Common myeloid progenitor, CD34-positive (primary cell): ENCODE measurements at regions not wholly inside any gene's neighbourhood (a gene's known extent, or its start where the extent isn't known, plus 50 kb on each side); places are given as distances from the start of the nearest gene placed in this dataset.

Experiments
- CTCF ChIA-PET: fragments of 350-600 bp; sonication (Branson Sonifier 250); formaldehyde crosslinking; loops from one replicate; lab custom pipeline; 2021; ENCODE audit warnings: antibody characterized with exemption; lab: Charles Lee
- POLR2A ChIA-PET: fragments of 350-600 bp; sonication (Branson Sonifier 250); formaldehyde crosslinking; loops from one replicate; lab custom pipeline; 2021; ENCODE audit warnings: antibody characterized with exemption; lab: Charles Lee
- DNase-seq, 3 donors: peaks; one replicate each; pipeline versions ENCODE4 v3.0.0 to v3.0.0-alpha.2; 2013
- H3K27ac ChIP-seq, 2 experiments: 1 replicate in 1 of 2; 2 replicates in 1 of 2; pipeline ENCODE4 v1.7.0; 2013; ENCODE audit warnings: inconsistent platforms in 2 of 2, low read length in 2 of 2, mild to moderate bottlenecking in 2 of 2, low read depth in 1 of 2, moderate library complexity in 1 of 2; ENCODE audit not compliant: severe bottlenecking in 2 of 2, insufficient read depth in 1 of 2, poor library complexity in 1 of 2
- H3K27me3 ChIP-seq, 5 experiments: replicated peaks in 2 of 5; 1 replicate in 3 of 5; 2 replicates in 2 of 5; pipeline versions ENCODE4 v1.6.1 to v1.7.0; 2013; ENCODE audit warnings: low read length in 4 of 5, mild to moderate bottlenecking in 2 of 5, moderate library complexity in 2 of 5, inconsistent platforms in 1 of 5; ENCODE audit not compliant: insufficient read depth in 5 of 5, control insufficient read depth in 4 of 5
- H3K36me3 ChIP-seq, 4 experiments: 1 replicate in 2 of 4; 2 replicates in 2 of 4; pipeline versions ENCODE4 v1.6.1 to v1.7.0; 2013; ENCODE audit warnings: low read length in 3 of 4, control low read depth in 1 of 4, mild to moderate bottlenecking in 1 of 4; ENCODE audit not compliant: control insufficient read depth in 4 of 4, insufficient read depth in 4 of 4
- H3K4me1 ChIP-seq, 4 experiments: 1 replicate in 3 of 4; 2 replicates in 1 of 4; pipeline versions ENCODE4 v1.6.1 to v1.7.1; 2013; ENCODE audit warnings: low read length in 3 of 4, mild to moderate bottlenecking in 3 of 4, control low read depth in 1 of 4, inconsistent platforms in 1 of 4, moderate library complexity in 1 of 4; ENCODE audit not compliant: control insufficient read depth in 4 of 4, insufficient read depth in 4 of 4; ENCODE audit errors: control extremely low read depth in 1 of 4
- H3K4me3 ChIP-seq, 7 experiments: 1 replicate in 4 of 7; 2 replicates in 3 of 7; pipeline versions ENCODE4 v1.5.1 to v1.7.0; 2013; ENCODE audit warnings: mild to moderate bottlenecking in 7 of 7, low read length in 6 of 7, moderate library complexity in 6 of 7, inconsistent platforms in 2 of 7, low read depth in 2 of 7, control low read depth in 1 of 7; ENCODE audit not compliant: insufficient read depth in 4 of 7, control insufficient read depth in 1 of 7; ENCODE audit errors: extremely low read depth in 1 of 7
- H3K9me3 ChIP-seq, 5 experiments: 1 replicate in 4 of 5; 2 replicates in 1 of 5; pipeline versions ENCODE4 v1.6.1 to v1.7.1; 2013; ENCODE audit warnings: low read length in 4 of 5, mild to moderate bottlenecking in 2 of 5, inconsistent platforms in 1 of 5, low read depth in 1 of 5, moderate library complexity in 1 of 5; ENCODE audit not compliant: control insufficient read depth in 4 of 5, insufficient read depth in 2 of 5; ENCODE audit errors: control extremely low read depth in 1 of 5
- WGBS: methylation state at CpG from one replicate; pipeline ENCODE4 v1.1.5; 2013; ENCODE audit not compliant: insufficient coverage; 5-methylcytosine and 5-hydroxymethylcytosine counted together

GRCh38 chr7:16028103-16028502, 341.6 kb upstream of the MEOX2 start:
- no CpG with 5 or more reads among the region's 2 CpGs for WGBS
- ChIA-PET POLR2A (no interaction called here), CTCF (no interaction called here)
- H3K4me3 ChIP-seq = no peak overlapping the region
- H3K27me3 ChIP-seq = no peaks in the 10 kb centered on the region
- H3K4me1 ChIP-seq = peaks cover 0 to 2% (median 0%) of the 10 kb centered on the region in 4 experiments
- peak in 2 of 3 donors; percentile 6 to 17 for DNase-seq
- no peak overlapping the region for H3K27ac ChIP-seq
- H3K36me3 ChIP-seq = no peaks in the 10 kb centered on the region
- no peaks in the 10 kb centered on the region for H3K9me3 ChIP-seq

DNA sequence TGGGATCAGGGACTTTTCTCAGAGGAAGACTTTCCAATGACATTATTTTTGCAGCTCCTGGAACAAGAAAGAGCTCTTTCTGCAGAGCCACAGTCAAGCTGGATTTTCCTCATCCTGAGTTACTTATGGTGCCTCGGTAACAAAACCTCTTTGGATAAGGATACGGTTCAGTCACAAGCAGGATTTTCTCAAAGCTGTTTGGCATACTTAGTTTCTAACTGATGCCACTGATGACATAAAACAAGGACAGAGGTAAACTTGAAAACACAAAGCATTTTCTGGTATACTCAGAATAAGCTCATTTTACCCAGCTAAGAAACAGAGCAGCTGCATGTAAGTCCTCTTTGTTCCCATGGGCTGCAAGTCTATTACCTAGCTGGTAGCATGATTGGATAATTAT, 340.9 kb upstream of the MEOX2 start:
- Histone ChIP-seq H3K4me1 (peaks cover 0 to 4% (median 1%) of the 10 kb centered on the region in 4 experiments), H3K27ac (no peak overlapping the region), H3K27me3 (no peaks in the 10 kb centered on the region), H3K4me3 (no peak overlapping the region), H3K9me3 (no peaks in the 10 kb centered on the region), H3K36me3 (no peaks in the 10 kb centered on the region)
- ChIA-PET CTCF (no interaction called here), POLR2A (no interaction called here)
- 92% methylated on average over 2 of the region's 2 CpGs for WGBS
- DNase-seq = no peak

DNA sequence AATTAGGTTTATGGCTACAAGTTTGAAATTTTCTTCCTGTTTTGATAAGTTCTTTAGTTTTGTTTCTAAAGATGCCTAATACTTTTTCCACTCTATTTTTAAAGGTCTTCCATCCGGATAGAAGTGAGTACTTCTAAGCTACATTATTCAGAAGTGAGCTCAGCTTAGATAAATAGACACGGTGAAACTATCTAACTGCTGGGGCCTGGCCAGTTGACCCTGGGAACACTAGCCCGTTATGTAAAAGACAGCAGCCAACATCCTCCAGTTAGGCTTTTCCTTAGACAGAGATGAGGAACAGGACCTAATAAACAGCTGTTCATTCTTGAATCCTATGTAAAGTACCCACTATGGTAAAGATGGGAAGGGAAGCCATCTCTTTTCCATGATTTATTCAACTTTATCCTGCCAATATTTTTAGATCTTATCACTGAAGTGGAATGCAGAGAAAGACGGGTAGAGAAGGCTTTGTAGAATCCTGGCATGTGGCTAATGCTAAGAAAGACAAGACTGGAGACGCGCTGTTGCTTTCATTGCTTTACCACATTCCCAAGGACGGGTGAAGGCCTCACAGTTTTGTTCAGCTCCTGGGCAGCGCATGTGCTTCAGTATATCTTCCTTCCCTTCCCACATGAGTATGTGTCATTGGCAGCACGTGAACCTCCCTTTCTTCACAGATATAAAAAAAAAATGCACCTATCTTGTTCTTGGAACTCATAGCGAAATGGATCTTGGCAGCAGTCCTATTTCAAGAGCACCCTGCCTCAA, 340.0 kb upstream of the MEOX2 start:
- Histone ChIP-seq H3K27ac (no peak overlapping the region), H3K9me3 (no peaks in the 10 kb centered on the region), H3K4me3 (no peak overlapping the region), H3K4me1 (peaks cover 0 to 4% (median 1%) of the 10 kb centered on the region in 4 experiments), H3K36me3 (no peaks in the 10 kb centered on the region), H3K27me3 (no peaks in the 10 kb centered on the region)
- no peak for DNase-seq
- ChIA-PET CTCF (no interaction called here), POLR2A (no interaction called here)
- 100% methylated on average over 9 of the region's 10 CpGs for WGBS

DNA sequence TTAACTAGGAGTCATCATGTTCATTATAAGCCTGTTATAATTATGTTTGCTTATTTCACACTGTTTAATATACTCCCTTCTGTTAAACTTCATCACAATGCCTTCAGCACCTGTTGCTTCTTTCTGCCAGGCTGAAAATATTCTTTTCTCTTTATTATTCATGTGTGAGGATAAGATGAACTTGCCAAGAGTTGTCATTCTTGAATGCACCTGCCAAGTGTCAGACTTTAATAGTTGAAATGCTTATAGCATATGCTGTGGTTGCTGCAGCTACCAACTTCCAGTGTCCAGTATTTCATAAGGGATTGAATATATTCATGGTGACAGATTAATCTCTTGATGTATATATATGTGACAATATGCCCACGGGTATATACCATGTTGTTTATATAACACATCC, 339.2 kb upstream of the MEOX2 start:
- CTCF ChIA-PET = no interaction called here
- WGBS = no CpG with 5 or more reads among the region's 1 CpG

DNA sequence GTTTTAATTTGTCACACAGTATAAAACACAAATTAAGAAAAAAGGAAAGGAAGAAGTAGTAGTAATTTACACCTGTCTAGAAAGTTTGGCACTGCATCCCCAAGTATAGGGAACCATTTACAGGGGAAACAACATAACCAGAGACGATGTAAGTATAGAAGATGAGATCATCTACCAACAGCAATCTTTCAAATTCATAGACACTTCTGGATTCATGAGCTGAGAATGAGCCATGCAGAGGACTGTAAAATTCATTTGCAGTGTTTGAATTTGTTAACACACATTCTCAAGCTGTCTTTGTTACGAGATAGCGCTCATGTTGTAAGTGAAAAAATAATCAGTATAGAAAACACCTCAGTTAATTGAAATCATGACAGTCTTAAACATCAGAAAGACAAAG, 337.0 kb upstream of the MEOX2 start:
- Histone ChIP-seq H3K27ac (no peak overlapping the region), H3K4me1 (peaks cover 0 to 4% (median 1%) of the 10 kb centered on the region in 4 experiments), H3K9me3 (no peaks in the 10 kb centered on the region), H3K4me3 (no peak overlapping the region), H3K27me3 (no peaks in the 10 kb centered on the region), H3K36me3 (no peaks in the 10 kb centered on the region)
- ChIA-PET POLR2A (no interaction called here), CTCF (interaction anchor here (1.6 kb wide), 1 partner anchor 15 kb away, joined by 4 read pairs; no protein-coding TSS in a partner anchor)
- DNase-seq = no peak
- no CpG with 5 or more reads among the region's 3 CpGs for WGBS

More for the DNA sequence above, 339.2 kb upstream of the MEOX2 start:
- H3K4me1 ChIP-seq = peaks cover 0 to 4% (median 1%) of the 10 kb centered on the region in 4 experiments
- no peak for DNase-seq
- POLR2A ChIA-PET = no interaction called here
- H3K4me3 ChIP-seq = no peak overlapping the region
- no peaks in the 10 kb centered on the region for H3K36me3 ChIP-seq
- no peak overlapping the region for H3K27ac ChIP-seq
- no peaks in the 10 kb centered on the region for H3K27me3 ChIP-seq
- H3K9me3 ChIP-seq = no peaks in the 10 kb centered on the region

- H3K9me3 ChIP-seq = no peaks in the 10 kb centered on the region
- ChIA-PET CTCF (no interaction called here), POLR2A (no interaction called here)
- H3K27me3 ChIP-seq = no peaks in the 10 kb centered on the region
- H3K27ac ChIP-seq = no peak overlapping the region
- H3K4me1 ChIP-seq = peaks cover 0 to 4% (median under 1%) of the 10 kb centered on the region in 4 experiments
- H3K36me3 ChIP-seq = no peaks in the 10 kb centered on the region
- WGBS = no CpG with 5 or more reads among the region's 2 CpGs
- H3K4me3 ChIP-seq = no peak overlapping the region
- no peak for DNase-seq
These were observed 336.6 kb upstream of the MEOX2 start for GRCh38 chr7:16023046-16023445.

GRCh38 chr7:16021851-16022250, 335.4 kb upstream of the MEOX2 start:
- Histone ChIP-seq H3K4me3 (no peak overlapping the region), H3K27me3 (no peaks in the 10 kb centered on the region), H3K9me3 (no peaks in the 10 kb centered on the region), H3K4me1 (peaks cover 0 to 4% (median 0%) of the 10 kb centered on the region in 4 experiments), H3K36me3 (no peaks in the 10 kb centered on the region), H3K27ac (no peak overlapping the region)
- 100% methylated on average over 1 of the region's 1 CpG for WGBS
- DNase-seq = no peak
- CTCF ChIA-PET = no interaction called here
- POLR2A ChIA-PET = interaction anchor here (0.5 kb wide), 1 partner anchor 81 kb away, joined by 3 read pairs; no protein-coding TSS in a partner anchor
